ENCODE measurements at regions not wholly inside any gene's neighbourhood (a gene's known extent, or its start where the extent isn't known, plus 50 kb on each side); places are given as distances from the start of the nearest gene placed in this dataset.

- TF ChIP-seq, protein P1, sequence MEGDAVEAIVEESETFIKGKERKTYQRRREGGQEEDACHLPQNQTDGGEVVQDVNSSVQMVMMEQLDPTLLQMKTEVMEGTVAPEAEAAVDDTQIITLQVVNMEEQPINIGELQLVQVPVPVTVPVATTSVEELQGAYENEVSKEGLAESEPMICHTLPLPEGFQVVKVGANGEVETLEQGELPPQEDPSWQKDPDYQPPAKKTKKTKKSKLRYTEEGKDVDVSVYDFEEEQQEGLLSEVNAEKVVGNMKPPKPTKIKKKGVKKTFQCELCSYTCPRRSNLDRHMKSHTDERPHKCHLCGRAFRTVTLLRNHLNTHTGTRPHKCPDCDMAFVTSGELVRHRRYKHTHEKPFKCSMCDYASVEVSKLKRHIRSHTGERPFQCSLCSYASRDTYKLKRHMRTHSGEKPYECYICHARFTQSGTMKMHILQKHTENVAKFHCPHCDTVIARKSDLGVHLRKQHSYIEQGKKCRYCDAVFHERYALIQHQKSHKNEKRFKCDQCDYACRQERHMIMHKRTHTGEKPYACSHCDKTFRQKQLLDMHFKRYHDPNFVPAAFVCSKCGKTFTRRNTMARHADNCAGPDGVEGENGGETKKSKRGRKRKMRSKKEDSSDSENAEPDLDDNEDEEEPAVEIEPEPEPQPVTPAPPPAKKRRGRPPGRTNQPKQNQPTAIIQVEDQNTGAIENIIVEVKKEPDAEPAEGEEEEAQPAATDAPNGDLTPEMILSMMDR (IDR thresholded peaks at IDR 0.05) = no peak
- TF ChIP-seq EP300 (IDR thresholded peaks at IDR 0.05; ENCODE audit: low read depth) = no peak
These were observed 453.3 kb upstream of the NRSN1 start for GRCh38 chr6:23672737-23673136.

Measured in transverse colon (tissue), 3 donors.